ENCODE measurements at regions not wholly inside any gene's neighbourhood (a gene's known extent, or its start where the extent isn't known, plus 50 kb on each side); places are given as distances from the start of the nearest gene placed in this dataset.

GRCh38 chr21:16568244-16568643 is 838.5 kb downstream of the USP25 start:
- 69 to 78% (median 73%) methylated on average over 1 of the region's 1 CpG for whole genome bisulfite sequencing, 5 donors
- H3K36me3 ChIP-seq, result no peaks in the 10 kb centered on the region
- no peaks in the 10 kb centered on the region for H3K9me3 ChIP-seq
- H3K27me3 ChIP-seq (replicated peaks in 1 of 7), result no peaks in the 10 kb centered on the region
- no peak overlapping the region for H3K27ac ChIP-seq
- TF ChIP-seq CTCF (IDR thresholded peaks at IDR 0.05 in 8 of 11, conservative IDR thresholded peaks at IDR 0.05 in 3 of 11), result no peak
- TF ChIP-seq POLR2AphosphoS5 (IDR thresholded peaks at IDR 0.05), result no peak
- TF ChIP-seq POLR2A (IDR thresholded peaks at IDR 0.05), result no peak
- H3K4me3 ChIP-seq, result no peak overlapping the region
- DNase-seq, result no peak
- intact Hi-C loops (cut with DNase I; ENCODE audit: low total_unique reads), result no loop called here
- no peaks in the 10 kb centered on the region for H3K4me1 ChIP-seq

GRCh38 chr21:16568661-16569060 is 838.9 kb downstream of the USP25 start:
- Histone ChIP-seq H3K27ac (no peak overlapping the region), H3K4me1 (no peaks in the 10 kb centered on the region), H3K36me3 (no peaks in the 10 kb centered on the region), H3K4me3 (no peak overlapping the region), H3K27me3 (replicated peaks in 1 of 7) (no peaks in the 10 kb centered on the region), H3K9me3 (no peaks in the 10 kb centered on the region)
- no peak for DNase-seq
- intact Hi-C loops (cut with DNase I; ENCODE audit: low total_unique reads), result no loop called here
- WGBS, 5 donors, result 73 to 89% (median 75%) methylated on average over 2 of the region's 2 CpGs
- TF ChIP-seq POLR2AphosphoS5 (IDR thresholded peaks at IDR 0.05) (no peak), POLR2A (IDR thresholded peaks at IDR 0.05) (no peak), CTCF (IDR thresholded peaks at IDR 0.05 in 8 of 11, conservative IDR thresholded peaks at IDR 0.05 in 3 of 11) (no peak)

GRCh38 chr21:16569679-16570078 is 839.9 kb downstream of the USP25 start:
- no peak for DNase-seq
- intact Hi-C loops (cut with DNase I; ENCODE audit: low total_unique reads), result no loop called here
- H3K4me3 ChIP-seq, result no peak overlapping the region
- H3K9me3 ChIP-seq, result no peaks in the 10 kb centered on the region
- no peak for TF ChIP-seq POLR2A (IDR thresholded peaks at IDR 0.05)
- no peak for TF ChIP-seq CTCF (IDR thresholded peaks at IDR 0.05 in 8 of 11, conservative IDR thresholded peaks at IDR 0.05 in 3 of 11)
- TF ChIP-seq POLR2AphosphoS5 (IDR thresholded peaks at IDR 0.05), result no peak
- H3K27ac ChIP-seq, result no peak overlapping the region
- no peaks in the 10 kb centered on the region for H3K4me1 ChIP-seq
- no peaks in the 10 kb centered on the region for H3K36me3 ChIP-seq
- 83 to 93% (median 88%) methylated on average over 1 of the region's 1 CpG for WGBS, 5 donors
- no peaks in the 10 kb centered on the region for H3K27me3 ChIP-seq (replicated peaks in 1 of 7)

- 79 to 90% (median 84%) methylated on average over 4 of the region's 4 CpGs for WGBS, 5 donors
- TF ChIP-seq POLR2A (IDR thresholded peaks at IDR 0.05), result no peak
- TF ChIP-seq CTCF (IDR thresholded peaks at IDR 0.05 in 8 of 11, conservative IDR thresholded peaks at IDR 0.05 in 3 of 11), result no peak
- no peak for TF ChIP-seq POLR2AphosphoS5 (IDR thresholded peaks at IDR 0.05)
- Histone ChIP-seq H3K4me3 (no peak overlapping the region), H3K36me3 (no peaks in the 10 kb centered on the region), H3K27me3 (replicated peaks in 1 of 7) (no peaks in the 10 kb centered on the region), H3K4me1 (no peaks in the 10 kb centered on the region), H3K9me3 (peaks cover 0 to 1% (median 0%) of the 10 kb centered on the region in 8 donors), H3K27ac (no peak overlapping the region)
- intact Hi-C loops (cut with DNase I; ENCODE audit: low total_unique reads), result no loop called here
- no peak for DNase-seq
These were observed 840.4 kb downstream of the USP25 start for GRCh38 chr21:16570171-16570570.

All from spleen (tissue), 11 donors.